SK-N-SH (cell line): ENCODE measurements at regions not wholly inside any gene's neighbourhood (a gene's known extent, or its start where the extent isn't known, plus 50 kb on each side); places are given as distances from the start of the nearest gene placed in this dataset.

Experiments used
- CTCF ChIP-seq: fragments of 200-600 bp; sonication (generic); IDR thresholded peaks from 2 replicates; pipeline ENCODE4 v1.6.1; 2017; ENCODE audit warnings: antibody characterized with exemption, mild to moderate bottlenecking, moderate library complexity
- MAX ChIP-seq: IDR thresholded peaks from 2 replicates; pipeline ENCODE4 v1.4.0; 2012; ENCODE audit warnings: low read depth
- NFIC ChIP-seq: IDR thresholded peaks from 2 replicates; pipeline ENCODE4 v1.4.0; 2012; ENCODE audit warnings: borderline replicate concordance
- YY1 ChIP-seq: IDR thresholded peaks from 2 replicates; pipeline ENCODE4 v1.4.0; 2012; ENCODE audit warnings: low read depth, mild to moderate bottlenecking

- TF ChIP-seq CTCF (no peak), NFIC (no peak), YY1 (no peak), MAX (no peak)
These were observed 1688.4 kb downstream of the PLA2G4A start for GRCh38 chr1:188517139-188517538.
